ENCODE measurements at regions not wholly inside any gene's neighbourhood (a gene's known extent, or its start where the extent isn't known, plus 50 kb on each side); places are given as distances from the start of the nearest gene placed in this dataset.
A peak's percentile ranks its signal among the peaks of the same experiment; 100 is the strongest.
"Not testable (repeated sequence)": the region's sequence is repeated elsewhere in the genome, so short reads cannot be mapped to it uniquely, and the experiment has no call there.

- no peak for DNase-seq (ENCODE audit: low read depth, low spot score)
- no peak overlapping the region for H3K4me3 ChIP-seq (ENCODE audit: low read depth, low read length)
- ChIA-PET POLR2A (no interaction called here), CTCF (interaction anchor here (0.7 kb wide), 1 partner anchor 8 kb away, joined by 3 read pairs; no protein-coding TSS in a partner anchor)
- TF ChIP-seq CTCF (IDR thresholded peaks at IDR 0.05; ENCODE audit: insufficient read depth, low read length, missing control alignments), result no peak
Measured at GRCh38 chr5:92945605-92946097, 635.4 kb downstream of the NR2F1-AS1 start.

GRCh38 chr5:92944903-92945604 lies 636.0 kb downstream of the NR2F1-AS1 start:
- no peak overlapping the region for H3K4me3 ChIP-seq (ENCODE audit: low read depth, low read length)
- ChIA-PET POLR2A (no interaction called here), CTCF (interaction anchor here (0.7 kb wide), 1 partner anchor 9 kb away, joined by 3 read pairs; no protein-coding TSS in a partner anchor)
- DNase-seq (ENCODE audit: low read depth, low spot score), result peak; percentile 21
- no peak for TF ChIP-seq CTCF (IDR thresholded peaks at IDR 0.05; ENCODE audit: insufficient read depth, low read length, missing control alignments)

- CTCF ChIA-PET, result no interaction called here
- TF ChIP-seq CTCF (IDR thresholded peaks at IDR 0.05; ENCODE audit: insufficient read depth, low read length, missing control alignments), result no peak
- POLR2A ChIA-PET, result no interaction called here
- DNase-seq (ENCODE audit: low read depth, low spot score), result no peak
- no peak overlapping the region for H3K4me3 ChIP-seq (ENCODE audit: low read depth, low read length)
Measured at GRCh38 chr5:92944337-92944736, 636.7 kb downstream of the NR2F1-AS1 start.

GRCh38 chr5:92942762-92943161 lies 638.3 kb downstream of the NR2F1-AS1 start:
- POLR2A ChIA-PET, result no interaction called here
- DNase-seq (ENCODE audit: low read depth, low spot score), result no peak
- TF ChIP-seq CTCF (IDR thresholded peaks at IDR 0.05; ENCODE audit: insufficient read depth, low read length, missing control alignments), result no peak
- no peak overlapping the region for H3K4me3 ChIP-seq (ENCODE audit: low read depth, low read length)
- CTCF ChIA-PET, result no interaction called here

GRCh38 chr5:92941806-92942205 lies 639.2 kb downstream of the NR2F1-AS1 start:
- H3K4me3 ChIP-seq (ENCODE audit: low read depth, low read length), result no peak overlapping the region
- TF ChIP-seq CTCF (IDR thresholded peaks at IDR 0.05; ENCODE audit: insufficient read depth, low read length, missing control alignments), result no peak
- DNase-seq (ENCODE audit: low read depth, low spot score), result no peak
- ChIA-PET POLR2A (no interaction called here), CTCF (no interaction called here)

GRCh38 chr5:92939428-92939827 lies 641.6 kb downstream of the NR2F1-AS1 start:
- no peak overlapping the region for H3K4me3 ChIP-seq (ENCODE audit: low read depth, low read length)
- no peak for DNase-seq (ENCODE audit: low read depth, low spot score)
- ChIA-PET CTCF (interaction anchor here (0.6 kb wide), 1 partner anchor 148 kb away, joined by 3 read pairs; no protein-coding TSS in a partner anchor), POLR2A (no interaction called here)
- TF ChIP-seq CTCF (IDR thresholded peaks at IDR 0.05; ENCODE audit: insufficient read depth, low read length, missing control alignments), result no peak

DNA sequence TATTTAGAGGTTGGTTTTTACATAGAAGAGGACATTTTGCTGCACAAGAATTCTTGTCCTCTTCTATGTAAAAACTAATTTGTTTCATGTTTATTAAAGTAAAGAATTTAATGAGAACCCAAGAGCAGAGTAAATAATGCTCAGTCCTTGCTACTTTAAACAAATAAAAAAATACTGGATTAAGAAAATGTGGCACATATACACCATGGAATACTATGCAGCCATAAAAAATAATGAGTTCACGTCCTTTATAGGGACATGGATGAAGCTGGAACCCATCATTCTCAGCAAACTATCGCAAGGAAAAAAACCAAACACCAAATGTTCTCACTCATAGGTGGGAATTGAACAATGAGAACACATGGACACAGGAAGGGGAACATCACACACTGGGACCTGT lies 643.6 kb downstream of the NR2F1-AS1 start:
- DNase-seq (ENCODE audit: low read depth, low spot score); POLR2A ChIA-PET; CTCF ChIA-PET; H3K4me3 ChIP-seq (ENCODE audit: low read depth, low read length): not testable (repeated sequence)

Measured in AG04449 (cell line).